SK-N-SH (cell line): ENCODE measurements at regions not wholly inside any gene's neighbourhood (a gene's known extent, or its start where the extent isn't known, plus 50 kb on each side); places are given as distances from the start of the nearest gene placed in this dataset.

Experiments
- CTCF ChIA-PET: fragments of 300-600, 350-600 bp; formaldehyde crosslinking; extraction: SDS; loops from one replicate; lab custom pipeline; 2021; lab: Yijun Ruan, JAX
- POLR2A ChIA-PET: fragments of 350-600 bp; sonication (Branson Sonifier 250); formaldehyde crosslinking; extraction: SDS; loops from one replicate; lab custom pipeline; 2020; ENCODE audit warnings: antibody characterized with exemption, inconsistent platforms; lab: Yijun Ruan, JAX
- DNase-seq: peaks from one replicate; pipeline ENCODE4 v3.0.0; 2012
- H2AFZ ChIP-seq: fragments of 200-600 bp; sonication (generic); 2 replicates; pipeline ENCODE4 v1.8.1; 2016; ENCODE audit warnings: antibody characterized with exemption, mild to moderate bottlenecking, low read depth
- H3F3A ChIP-seq: fragments of 200-600 bp; sonication (generic); replicated peaks from 2 replicates; pipeline ENCODE3; 2016; ENCODE audit warnings: antibody characterized with exemption, mild to moderate bottlenecking; ENCODE audit not compliant: insufficient read depth
- H3K27ac ChIP-seq, 2 experiments: fragments of 200-500 bp in 1 of 2; fragments of 200-600 bp in 1 of 2; sonication (Bioruptor generic) in 1 of 2; sonication (generic), shearing (Covaris generic) in 1 of 2; 2 replicates each; pipeline versions ENCODE4 v1.5.1 to v1.6.1; 2014 to 2016; ENCODE audit warnings: low read depth in 2 of 2, inconsistent platforms in 1 of 2, low read length in 1 of 2, mild to moderate bottlenecking in 1 of 2, mixed read lengths in 1 of 2
- H3K27me3 ChIP-seq: fragments of 200-600 bp; sonication (generic), shearing (Covaris generic); 2 replicates; pipeline ENCODE4 v1.6.1; 2016; ENCODE audit warnings: mixed run types; ENCODE audit not compliant: insufficient read depth
- H3K36me3 ChIP-seq, 2 experiments: fragments of 200-500 bp in 1 of 2; fragments of 200-600 bp in 1 of 2; sonication (Bioruptor generic) in 1 of 2; sonication (generic) in 1 of 2; replicated peaks in 1 of 2; 2 replicates each; pipeline versions ENCODE3 to v1.5.1; 2014 to 2016; ENCODE audit warnings: low read length in 1 of 2, mild to moderate bottlenecking in 1 of 2; ENCODE audit not compliant: insufficient read depth in 2 of 2, control insufficient read depth in 1 of 2
- H3K4me1 ChIP-seq, 2 experiments: fragments of 200-500 bp in 1 of 2; fragments of 200-600 bp in 1 of 2; sonication (Bioruptor generic) in 1 of 2; sonication (generic), shearing (Covaris generic) in 1 of 2; 2 replicates each; pipeline versions ENCODE4 v1.5.1 to v1.6.1; 2014 to 2016; ENCODE audit warnings: low read depth in 1 of 2, low read length in 1 of 2, mixed run types in 1 of 2; ENCODE audit not compliant: insufficient read depth in 2 of 2, control insufficient read depth in 1 of 2
- H3K4me2 ChIP-seq: fragments of 200-600 bp; sonication (generic), shearing (Covaris generic); 2 replicates; pipeline ENCODE4 v1.6.1; 2017; ENCODE audit warnings: mixed run types
- H3K4me3 ChIP-seq, 2 experiments: fragments of 200-500 bp in 1 of 2; fragments of 200-600 bp in 1 of 2; sonication (Bioruptor generic) in 1 of 2; sonication (generic), shearing (Covaris generic) in 1 of 2; 2 replicates each; pipeline versions ENCODE4 v1.5.1 to v1.8.1; 2014 to 2016; ENCODE audit warnings: low read depth in 2 of 2, inconsistent platforms in 1 of 2, low read length in 1 of 2, mild to moderate bottlenecking in 1 of 2, mixed read lengths in 1 of 2, moderate library complexity in 1 of 2
- H3K79me2 ChIP-seq: fragments of 200-600 bp; sonication (generic); 2 replicates; pipeline ENCODE4 v1.8.1; 2017; ENCODE audit warnings: mild to moderate bottlenecking; ENCODE audit not compliant: insufficient read depth
- H3K9ac ChIP-seq: fragments of 200-600 bp; sonication (generic); 2 replicates; pipeline ENCODE4 v1.6.1; 2017; ENCODE audit warnings: mixed run types
- H3K9me2 ChIP-seq: fragments of 200-600 bp; sonication (generic); 2 replicates; pipeline ENCODE4 v1.6.1; 2017; ENCODE audit warnings: mixed run types
- H3K9me3 ChIP-seq: fragments of 200-600 bp; sonication (generic); 2 replicates; pipeline ENCODE4 v1.6.1; 2017; ENCODE audit warnings: mixed run types, mild to moderate bottlenecking, moderate library complexity
- H4K20me1 ChIP-seq: fragments of 200-600 bp; sonication (generic); 2 replicates; pipeline ENCODE4 v1.6.1; 2017; ENCODE audit warnings: mild to moderate bottlenecking, mixed run types; ENCODE audit not compliant: insufficient read depth
- ELF1 ChIP-seq: IDR thresholded peaks from 2 replicates; pipeline ENCODE4 v1.4.0; 2012
- EP300 ChIP-seq, 2 experiments: IDR thresholded peaks; 2 replicates each; pipeline versions ENCODE4 v1.4.0 to v1.6.1; 2012; ENCODE audit warnings: borderline replicate concordance in 1 of 2, low read depth in 1 of 2, low read length in 1 of 2
- EZH2phosphoT487 ChIP-seq: fragments of 200-600 bp; sonication (generic); IDR thresholded peaks from 2 replicates; pipeline ENCODE4 v1.6.1; 2017; ENCODE audit warnings: low read depth, mixed run types, mild to moderate bottlenecking, antibody characterized with exemption, moderate library complexity, borderline replicate concordance
- FOSL2 ChIP-seq: IDR thresholded peaks from 2 replicates; pipeline ENCODE4 v1.4.0; 2012; ENCODE audit warnings: low read depth, mild to moderate bottlenecking, moderate library complexity, borderline replicate concordance
- FOXJ3 ChIP-seq: sonication (generic); formaldehyde crosslinking; IDR thresholded peaks from 2 replicates; pipeline ENCODE4 v1.5.1; 2020; ENCODE audit warnings: mild to moderate bottlenecking, missing genetic modification reagents
- FOXM1 ChIP-seq: IDR thresholded peaks from 2 replicates; pipeline ENCODE4 v1.4.0; 2012; ENCODE audit warnings: low read depth, mild to moderate bottlenecking
- GABPA ChIP-seq: IDR thresholded peaks from 2 replicates; pipeline ENCODE4 v1.4.0; 2012; ENCODE audit warnings: low read depth, mild to moderate bottlenecking
- GATA2 ChIP-seq: sonication (generic); formaldehyde crosslinking; IDR thresholded peaks from 2 replicates; pipeline ENCODE4 v1.5.0; 2020; ENCODE audit warnings: mild to moderate bottlenecking, missing genetic modification reagents
- JUND ChIP-seq: IDR thresholded peaks from 2 replicates; pipeline ENCODE4 v1.4.0; 2012
- MEF2A ChIP-seq: IDR thresholded peaks from 2 replicates; pipeline ENCODE4 v1.4.0; 2012; ENCODE audit warnings: low read depth, borderline replicate concordance
- RCOR1 ChIP-seq: fragments of 150-350 bp; IDR thresholded peaks from 2 replicates; pipeline ENCODE4 v1.6.1; 2017; ENCODE audit warnings: antibody characterized with exemption, low read length
- RXRA ChIP-seq: IDR thresholded peaks from 2 replicates; pipeline ENCODE4 v1.4.0; 2012; ENCODE audit warnings: low read depth, mild to moderate bottlenecking, borderline replicate concordance
- SIN3A ChIP-seq: IDR thresholded peaks from 2 replicates; pipeline ENCODE4 v1.6.1; 2012; ENCODE audit warnings: low read depth, mild to moderate bottlenecking, low read length, moderate library complexity, borderline replicate concordance
- SMC3 ChIP-seq: IDR thresholded peaks from 2 replicates; pipeline ENCODE4 v1.6.1; 2012; ENCODE audit warnings: low read depth, low read length, improper control_type of control experiment
- TCF12 ChIP-seq: IDR thresholded peaks from 2 replicates; pipeline ENCODE4 v1.4.0; 2012
- TEAD4 ChIP-seq: IDR thresholded peaks from 2 replicates; pipeline ENCODE4 v1.4.0; 2012; ENCODE audit warnings: mild to moderate bottlenecking, borderline replicate concordance; ENCODE audit not compliant: insufficient read depth
- WGBS: methylation state at CpG from one replicate; pipeline ENCODE4 v1.1.6; 2017; ENCODE audit warnings: low lambda C conversion rate; 5-methylcytosine and 5-hydroxymethylcytosine counted together
- TF ChIP-seq, protein P1 (sequence below): fragments of 150-350 bp; IDR thresholded peaks from 2 replicates; pipeline ENCODE4 v1.6.1; 2017; ENCODE audit warnings: antibody characterized with exemption, low read length, low read depth, borderline replicate concordance
- TF ChIP-seq, protein P2 (sequence below): fragments of 200-600 bp; sonication (generic); IDR thresholded peaks from 2 replicates; pipeline ENCODE4 v1.6.1; 2017; ENCODE audit warnings: antibody characterized with exemption, mild to moderate bottlenecking, moderate library complexity
- TF ChIP-seq, protein P3 (sequence below): IDR thresholded peaks from 2 replicates; pipeline ENCODE4; 2012
- TF ChIP-seq, protein P4 (sequence below): IDR thresholded peaks from 2 replicates; pipeline ENCODE4 v1.6.1; 2012; ENCODE audit warnings: mild to moderate bottlenecking, low read depth, low read length, moderate library complexity

DNA sequence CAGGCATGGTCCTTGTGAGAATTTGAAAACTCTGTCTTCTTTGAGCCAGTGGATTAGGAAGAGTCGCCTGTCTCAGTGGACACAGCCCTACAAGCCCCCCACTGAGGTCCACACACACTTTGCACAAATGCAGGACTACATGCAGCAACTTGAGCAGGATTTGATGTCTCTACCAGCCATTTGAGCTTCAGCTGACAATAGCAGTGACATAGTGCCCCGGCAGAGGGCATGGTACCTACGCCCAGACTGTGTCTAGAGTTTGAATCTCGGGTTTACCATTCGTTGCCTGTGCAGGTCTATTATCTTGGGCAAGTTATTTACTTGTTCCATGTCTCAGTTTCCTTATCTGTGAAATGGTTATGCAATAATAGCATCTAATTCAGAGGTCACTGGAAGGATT is 580.1 kb downstream of the TFAP2B start:
- Histone ChIP-seq H2AFZ (no peak overlapping the region), H3K9me3 (no peaks in the 10 kb centered on the region), H3K9me2 (no peaks in the 10 kb centered on the region), H3F3A (no peaks in the 10 kb centered on the region), H3K9ac (no peak overlapping the region), H3K27ac (no peak overlapping the region), H3K4me1 (no peaks in the 10 kb centered on the region), H3K4me2 (no peak overlapping the region), H3K36me3 (no peaks in the 10 kb centered on the region), H4K20me1 (no peaks in the 10 kb centered on the region), H3K27me3 (no peaks in the 10 kb centered on the region), H3K79me2 (no peaks in the 10 kb centered on the region), H3K4me3 (no peak overlapping the region)
- CTCF ChIA-PET = no interaction called here
- TF ChIP-seq, protein P1, sequence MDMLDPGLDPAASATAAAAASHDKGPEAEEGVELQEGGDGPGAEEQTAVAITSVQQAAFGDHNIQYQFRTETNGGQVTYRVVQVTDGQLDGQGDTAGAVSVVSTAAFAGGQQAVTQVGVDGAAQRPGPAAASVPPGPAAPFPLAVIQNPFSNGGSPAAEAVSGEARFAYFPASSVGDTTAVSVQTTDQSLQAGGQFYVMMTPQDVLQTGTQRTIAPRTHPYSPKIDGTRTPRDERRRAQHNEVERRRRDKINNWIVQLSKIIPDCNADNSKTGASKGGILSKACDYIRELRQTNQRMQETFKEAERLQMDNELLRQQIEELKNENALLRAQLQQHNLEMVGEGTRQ = no peak
- TF ChIP-seq JUND (no peak), EP300 (IDR thresholded peaks at IDR 0.05; ENCODE audit: borderline replicate concordance in 1 of 2, low read depth in 1 of 2, low read length in 1 of 2) (no peak), EZH2phosphoT487 (no peak), TCF12 (no peak), SIN3A (no peak), FOXJ3 (no peak), GATA2 (CRISPR knock-in tag) (no peak), RXRA (no peak), FOXM1 (no peak), GABPA (no peak), ELF1 (no peak), SMC3 (no peak), MEF2A (no peak), TEAD4 (no peak), RCOR1 (no peak), FOSL2 (no peak)
- TF ChIP-seq, protein P2, sequence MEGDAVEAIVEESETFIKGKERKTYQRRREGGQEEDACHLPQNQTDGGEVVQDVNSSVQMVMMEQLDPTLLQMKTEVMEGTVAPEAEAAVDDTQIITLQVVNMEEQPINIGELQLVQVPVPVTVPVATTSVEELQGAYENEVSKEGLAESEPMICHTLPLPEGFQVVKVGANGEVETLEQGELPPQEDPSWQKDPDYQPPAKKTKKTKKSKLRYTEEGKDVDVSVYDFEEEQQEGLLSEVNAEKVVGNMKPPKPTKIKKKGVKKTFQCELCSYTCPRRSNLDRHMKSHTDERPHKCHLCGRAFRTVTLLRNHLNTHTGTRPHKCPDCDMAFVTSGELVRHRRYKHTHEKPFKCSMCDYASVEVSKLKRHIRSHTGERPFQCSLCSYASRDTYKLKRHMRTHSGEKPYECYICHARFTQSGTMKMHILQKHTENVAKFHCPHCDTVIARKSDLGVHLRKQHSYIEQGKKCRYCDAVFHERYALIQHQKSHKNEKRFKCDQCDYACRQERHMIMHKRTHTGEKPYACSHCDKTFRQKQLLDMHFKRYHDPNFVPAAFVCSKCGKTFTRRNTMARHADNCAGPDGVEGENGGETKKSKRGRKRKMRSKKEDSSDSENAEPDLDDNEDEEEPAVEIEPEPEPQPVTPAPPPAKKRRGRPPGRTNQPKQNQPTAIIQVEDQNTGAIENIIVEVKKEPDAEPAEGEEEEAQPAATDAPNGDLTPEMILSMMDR = no peak; the same call in 1 of the 2 replicates
- TF ChIP-seq, protein P3, sequence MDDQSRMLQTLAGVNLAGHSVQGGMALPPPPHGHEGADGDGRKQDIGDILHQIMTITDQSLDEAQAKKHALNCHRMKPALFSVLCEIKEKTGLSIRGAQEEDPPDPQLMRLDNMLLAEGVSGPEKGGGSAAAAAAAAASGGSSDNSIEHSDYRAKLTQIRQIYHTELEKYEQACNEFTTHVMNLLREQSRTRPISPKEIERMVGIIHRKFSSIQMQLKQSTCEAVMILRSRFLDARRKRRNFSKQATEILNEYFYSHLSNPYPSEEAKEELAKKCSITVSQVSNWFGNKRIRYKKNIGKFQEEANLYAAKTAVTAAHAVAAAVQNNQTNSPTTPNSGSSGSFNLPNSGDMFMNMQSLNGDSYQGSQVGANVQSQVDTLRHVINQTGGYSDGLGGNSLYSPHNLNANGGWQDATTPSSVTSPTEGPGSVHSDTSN = no peak
- TF ChIP-seq, protein P4, sequence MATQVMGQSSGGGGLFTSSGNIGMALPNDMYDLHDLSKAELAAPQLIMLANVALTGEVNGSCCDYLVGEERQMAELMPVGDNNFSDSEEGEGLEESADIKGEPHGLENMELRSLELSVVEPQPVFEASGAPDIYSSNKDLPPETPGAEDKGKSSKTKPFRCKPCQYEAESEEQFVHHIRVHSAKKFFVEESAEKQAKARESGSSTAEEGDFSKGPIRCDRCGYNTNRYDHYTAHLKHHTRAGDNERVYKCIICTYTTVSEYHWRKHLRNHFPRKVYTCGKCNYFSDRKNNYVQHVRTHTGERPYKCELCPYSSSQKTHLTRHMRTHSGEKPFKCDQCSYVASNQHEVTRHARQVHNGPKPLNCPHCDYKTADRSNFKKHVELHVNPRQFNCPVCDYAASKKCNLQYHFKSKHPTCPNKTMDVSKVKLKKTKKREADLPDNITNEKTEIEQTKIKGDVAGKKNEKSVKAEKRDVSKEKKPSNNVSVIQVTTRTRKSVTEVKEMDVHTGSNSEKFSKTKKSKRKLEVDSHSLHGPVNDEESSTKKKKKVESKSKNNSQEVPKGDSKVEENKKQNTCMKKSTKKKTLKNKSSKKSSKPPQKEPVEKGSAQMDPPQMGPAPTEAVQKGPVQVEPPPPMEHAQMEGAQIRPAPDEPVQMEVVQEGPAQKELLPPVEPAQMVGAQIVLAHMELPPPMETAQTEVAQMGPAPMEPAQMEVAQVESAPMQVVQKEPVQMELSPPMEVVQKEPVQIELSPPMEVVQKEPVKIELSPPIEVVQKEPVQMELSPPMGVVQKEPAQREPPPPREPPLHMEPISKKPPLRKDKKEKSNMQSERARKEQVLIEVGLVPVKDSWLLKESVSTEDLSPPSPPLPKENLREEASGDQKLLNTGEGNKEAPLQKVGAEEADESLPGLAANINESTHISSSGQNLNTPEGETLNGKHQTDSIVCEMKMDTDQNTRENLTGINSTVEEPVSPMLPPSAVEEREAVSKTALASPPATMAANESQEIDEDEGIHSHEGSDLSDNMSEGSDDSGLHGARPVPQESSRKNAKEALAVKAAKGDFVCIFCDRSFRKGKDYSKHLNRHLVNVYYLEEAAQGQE = no peak
- POLR2A ChIA-PET = no interaction called here
- DNase-seq = no peak
- WGBS = 44% methylated on average over 1 of the region's 5 CpGs
